H1 (cell line): ENCODE measurements at regions not wholly inside any gene's neighbourhood (a gene's known extent, or its start where the extent isn't known, plus 50 kb on each side); places are given as distances from the start of the nearest gene placed in this dataset.

Experiments
- CEBPB ChIP-seq: IDR thresholded peaks from 2 replicates; pipeline ENCODE4 v1.6.1; 2012; ENCODE audit warnings: low read depth, low read length
- CREB1 ChIP-seq: IDR thresholded peaks from 2 replicates; pipeline ENCODE4 v1.6.1; 2012; ENCODE audit warnings: inconsistent platforms
- CTBP2 ChIP-seq: IDR thresholded peaks from 2 replicates; pipeline ENCODE4 v1.7.0; 2011; ENCODE audit warnings: borderline replicate concordance, mild to moderate bottlenecking, moderate library complexity, mixed read lengths, low read length; ENCODE audit not compliant: insufficient read depth, insufficient read length
- CTCF ChIP-seq, 3 experiments: IDR thresholded peaks; 1 replicate in 2 of 3; 2 replicates in 1 of 3; pipeline versions ENCODE4 v1.5.1 to v1.6.1; 2011; ENCODE audit warnings: low read length in 3 of 3, mild to moderate bottlenecking in 3 of 3, inconsistent platforms in 2 of 3, low read depth in 1 of 3, moderate library complexity in 1 of 3; ENCODE audit not compliant: insufficient read depth in 1 of 3; ENCODE audit errors: control extremely low read depth in 1 of 3
- GABPA ChIP-seq: IDR thresholded peaks from 2 replicates; pipeline ENCODE4 v1.6.1; 2011; ENCODE audit warnings: mild to moderate bottlenecking, low read length, moderate library complexity, borderline replicate concordance; ENCODE audit not compliant: insufficient read depth
- KDM1A ChIP-seq: fragments of 200-600, 300-600 bp; sonication (generic); IDR thresholded peaks from 2 replicates; pipeline ENCODE4 v1.7.1; 2016; ENCODE audit warnings: mild to moderate bottlenecking, low read length, borderline replicate concordance
- PHF8 ChIP-seq: fragments of 200-600 bp; sonication (generic); conservative IDR thresholded peaks from 2 replicates; pipeline ENCODE4 v1.7.1; 2012; ENCODE audit warnings: low read depth, mild to moderate bottlenecking, inconsistent platforms, low read length, moderate library complexity
- POLR2AphosphoS5 ChIP-seq: IDR thresholded peaks from 2 replicates; pipeline ENCODE4 v1.6.1; 2011; ENCODE audit warnings: low read depth, low read length
- POU5F1 ChIP-seq: IDR thresholded peaks from 2 replicates; pipeline ENCODE4 v1.6.1; 2011; ENCODE audit warnings: low read depth, mild to moderate bottlenecking, low read length, moderate library complexity
- RFX5 ChIP-seq: IDR thresholded peaks from 2 replicates; pipeline ENCODE4 v1.6.1; 2011; ENCODE audit warnings: low read depth, low read length, improper control_type of control experiment, borderline replicate concordance
- SP2 ChIP-seq: IDR thresholded peaks from 2 replicates; pipeline ENCODE4 v1.6.1; 2012; ENCODE audit warnings: mild to moderate bottlenecking, low read length, inconsistent platforms
- SP4 ChIP-seq: IDR thresholded peaks from 2 replicates; pipeline ENCODE4 v1.6.1; 2012; ENCODE audit warnings: low read length, inconsistent platforms
- TAF1 ChIP-seq: IDR thresholded peaks from 2 replicates; pipeline ENCODE4 v1.6.1; 2011; ENCODE audit warnings: mild to moderate bottlenecking, low read depth, low read length

DNA sequence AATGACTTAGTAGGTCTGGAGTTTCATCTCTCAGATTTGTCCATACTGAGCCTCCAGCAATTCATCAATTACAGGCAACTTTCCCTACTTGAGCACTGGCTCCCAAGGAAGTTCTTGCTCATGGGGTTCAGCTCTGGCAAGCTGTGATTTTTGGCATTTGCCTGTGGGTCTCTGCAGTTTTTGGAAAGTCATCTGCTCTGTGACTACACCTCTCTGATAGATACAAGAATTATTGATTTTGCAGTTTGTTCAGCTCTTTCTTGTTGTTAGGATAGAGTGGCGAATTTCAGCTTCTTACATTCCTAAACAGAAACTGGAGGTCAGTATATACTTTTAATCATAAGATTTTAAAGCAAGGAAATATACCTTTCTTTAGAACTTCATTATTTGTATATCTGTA is 209.7 kb upstream of the NPY2R start:
- TF ChIP-seq SP2: no peak
- no peak for TF ChIP-seq CTBP2
- TF ChIP-seq POU5F1: no peak
- no peak for TF ChIP-seq CEBPB
- no peak for TF ChIP-seq CTCF (IDR thresholded peaks at IDR 0.05; ENCODE audit: control extremely low read depth in 1 of 3, insufficient read depth in 1 of 3, low read depth in 1 of 3, low read length in 3 of 3)
- TF ChIP-seq RFX5: no peak
- no peak for TF ChIP-seq TAF1
- no peak for TF ChIP-seq POLR2AphosphoS5
- TF ChIP-seq GABPA: no peak
- TF ChIP-seq CREB1: no peak
- TF ChIP-seq KDM1A: no peak
- no peak for TF ChIP-seq SP4
- no peak for TF ChIP-seq PHF8
